Fibroblast of skin of scalp (primary cell): ENCODE measurements at regions not wholly inside any gene's neighbourhood (a gene's known extent, or its start where the extent isn't known, plus 50 kb on each side); places are given as distances from the start of the nearest gene placed in this dataset.

Experiments
- DNase-seq: peaks from one replicate; pipeline ENCODE4 v3.0.0-alpha.2; 2013

DNA sequence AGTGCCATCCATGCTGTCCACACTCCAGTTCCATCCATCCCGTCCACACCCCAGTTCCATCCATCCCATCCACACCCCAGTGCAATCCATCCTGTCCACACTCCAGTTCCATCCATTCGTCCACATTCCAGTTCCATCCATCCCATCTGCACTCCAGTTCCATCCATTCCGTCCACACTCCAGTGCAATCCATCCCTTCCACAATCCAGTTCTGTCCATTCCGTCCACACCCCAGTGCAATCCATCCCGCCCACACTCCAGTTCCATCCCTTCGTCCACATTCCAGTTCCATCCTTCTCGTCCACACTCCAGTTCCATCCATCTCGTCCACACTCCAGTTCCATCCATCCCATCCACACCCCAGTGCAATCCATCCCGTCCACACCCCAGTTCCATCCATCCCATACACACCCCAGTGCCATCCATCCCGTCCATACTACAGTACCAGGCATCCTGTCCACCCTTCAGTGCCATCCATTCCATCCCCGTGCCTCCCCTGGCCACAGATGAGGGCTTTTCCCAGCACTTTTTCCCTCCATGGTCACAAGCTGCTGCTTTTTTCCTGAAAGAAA lies 704.0 kb downstream of the BRD1 start:
- no peak for DNase-seq

DNA sequence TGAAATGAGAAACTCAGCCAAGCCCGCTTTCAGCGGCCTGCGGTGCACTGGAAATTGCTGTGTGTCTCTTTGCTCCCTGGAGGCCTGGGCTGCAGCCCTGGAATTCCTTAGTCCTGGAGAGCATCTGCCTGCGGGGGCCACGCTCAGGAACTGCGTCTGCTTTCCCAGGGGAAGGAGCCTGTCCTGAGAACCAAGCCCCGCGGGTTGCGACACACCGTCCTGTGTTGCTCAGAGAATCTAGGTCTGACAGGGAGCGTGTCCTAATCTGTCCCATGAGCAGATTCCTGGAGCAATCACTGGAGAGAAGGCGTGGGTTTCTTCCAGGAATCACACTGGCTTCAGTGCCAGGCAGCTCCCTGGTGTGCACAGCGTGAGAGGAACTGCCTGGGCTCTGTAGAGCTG lies 708.1 kb downstream of the BRD1 start:
- DNase-seq = peak; percentile 24

GRCh38 chr22:49118065-49118464 lies 709.6 kb downstream of the BRD1 start:
- no peak for DNase-seq

- DNase-seq = no peak
Measured at GRCh38 chr22:49117486-49117885, 710.2 kb downstream of the BRD1 start.

- DNase-seq = no peak
Measured at GRCh38 chr22:49116486-49117120, 711.1 kb downstream of the BRD1 start.

GRCh38 chr22:49116021-49116420 lies 711.7 kb downstream of the BRD1 start:
- DNase-seq = no peak

- DNase-seq = no peak
Measured at GRCh38 chr22:49115197-49115596, 712.5 kb downstream of the BRD1 start.

- DNase-seq = no peak
Measured at GRCh38 chr22:49113758-49114157, 713.9 kb downstream of the BRD1 start.

- DNase-seq = no peak
Measured at GRCh38 chr22:49112661-49113626, 714.7 kb downstream of the BRD1 start.

GRCh38 chr22:49112176-49112575 lies 715.5 kb downstream of the BRD1 start:
- no peak for DNase-seq

DNA sequence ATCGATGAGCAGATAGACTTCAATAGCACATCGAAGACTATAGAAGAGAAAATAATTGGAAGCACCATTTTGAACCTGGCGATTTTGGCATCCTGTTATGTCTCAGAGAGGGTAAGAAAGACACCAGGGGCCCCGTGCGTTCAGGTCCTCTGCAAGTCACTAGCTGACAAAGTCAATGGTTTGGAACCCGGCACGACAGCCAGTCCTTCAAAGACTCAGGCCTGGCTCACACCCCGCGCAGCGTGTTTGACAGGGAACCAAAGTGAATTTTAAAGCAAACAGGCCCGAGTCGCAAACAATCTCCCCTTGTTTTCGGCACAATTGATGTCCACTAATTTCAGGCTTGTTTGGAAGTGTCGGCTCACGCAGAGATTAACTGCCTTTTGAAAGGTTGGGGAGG lies 716.6 kb downstream of the BRD1 start:
- DNase-seq = no peak

DNA sequence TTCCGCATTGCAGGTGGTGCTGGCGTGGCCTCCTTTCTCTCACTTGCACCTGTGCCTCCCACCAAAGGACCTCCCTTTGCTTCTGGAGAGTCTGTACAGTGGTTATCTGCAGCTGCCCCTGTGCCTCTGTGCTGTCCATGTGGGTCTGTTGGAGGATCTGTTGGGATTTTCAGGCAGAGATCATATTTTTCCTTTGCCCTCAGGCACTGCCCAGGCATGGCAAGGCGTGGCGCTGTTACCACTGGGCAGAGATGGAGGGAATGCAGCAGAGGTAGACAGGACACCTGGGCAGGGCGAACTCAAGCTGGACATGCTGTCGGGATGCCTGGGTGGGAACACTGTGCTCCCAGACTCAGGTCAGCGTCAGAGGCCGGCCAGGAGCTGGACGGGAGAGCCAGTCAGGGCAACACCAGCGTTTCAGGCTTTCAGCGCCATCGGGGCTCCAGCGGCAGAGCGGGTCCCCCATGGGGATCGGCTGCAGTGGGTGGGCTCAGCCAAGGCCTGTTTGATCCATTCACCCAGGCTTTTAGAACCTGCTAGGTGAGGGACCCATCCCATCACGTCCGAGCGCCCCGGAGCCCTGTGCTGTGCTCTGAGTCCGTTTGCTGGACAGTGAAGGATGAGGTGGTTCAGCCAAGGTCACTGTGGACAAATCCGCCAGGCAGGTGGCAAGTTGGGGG lies 718.9 kb downstream of the BRD1 start:
- no peak for DNase-seq

DNA sequence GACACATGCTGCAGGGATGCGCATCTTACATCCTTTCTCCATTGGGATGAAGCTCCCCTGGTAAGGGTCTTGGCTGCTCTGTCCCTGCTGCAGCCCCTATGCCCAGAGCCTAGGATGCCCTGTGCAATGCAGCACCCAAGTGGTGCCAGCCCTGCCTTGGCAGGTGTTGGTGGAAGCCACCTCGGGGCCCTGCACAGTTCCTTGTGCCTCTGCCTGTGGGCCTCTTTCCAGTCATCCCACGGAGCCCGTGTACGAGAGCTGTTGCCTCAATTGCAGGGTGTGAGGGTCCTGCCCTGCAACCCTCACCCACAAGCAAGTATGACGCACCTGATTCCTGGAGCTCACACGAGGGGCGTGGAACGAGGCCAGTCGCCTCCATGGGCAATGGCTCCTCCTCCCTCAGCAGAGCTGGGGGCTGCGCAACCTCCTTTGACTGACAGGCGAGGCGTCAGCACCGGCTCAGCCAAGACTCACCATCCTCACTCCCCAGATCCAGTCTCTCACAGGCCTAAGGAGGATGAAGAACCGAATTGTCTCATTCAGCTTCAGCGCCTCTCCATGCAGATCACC lies 719.6 kb downstream of the BRD1 start:
- no peak for DNase-seq

- no peak for DNase-seq
Measured at GRCh38 chr22:49107561-49107960, 720.1 kb downstream of the BRD1 start.

DNA sequence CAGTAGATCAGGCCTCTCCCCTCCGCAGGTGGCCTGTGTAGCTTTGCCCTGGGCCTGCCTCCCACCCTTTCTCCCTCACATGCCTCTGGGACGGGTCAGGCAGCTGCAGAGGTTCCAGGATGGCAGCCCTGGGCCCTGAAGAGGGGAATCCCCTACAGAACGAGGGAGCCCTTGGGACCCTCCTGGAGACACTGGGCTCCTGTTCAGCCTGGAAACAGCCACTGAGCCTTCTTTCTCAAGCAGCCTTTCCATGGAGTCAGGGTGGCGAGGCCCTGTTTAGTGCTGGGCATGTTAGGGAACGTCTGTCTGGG lies 720.9 kb downstream of the BRD1 start:
- no peak for DNase-seq

DNA sequence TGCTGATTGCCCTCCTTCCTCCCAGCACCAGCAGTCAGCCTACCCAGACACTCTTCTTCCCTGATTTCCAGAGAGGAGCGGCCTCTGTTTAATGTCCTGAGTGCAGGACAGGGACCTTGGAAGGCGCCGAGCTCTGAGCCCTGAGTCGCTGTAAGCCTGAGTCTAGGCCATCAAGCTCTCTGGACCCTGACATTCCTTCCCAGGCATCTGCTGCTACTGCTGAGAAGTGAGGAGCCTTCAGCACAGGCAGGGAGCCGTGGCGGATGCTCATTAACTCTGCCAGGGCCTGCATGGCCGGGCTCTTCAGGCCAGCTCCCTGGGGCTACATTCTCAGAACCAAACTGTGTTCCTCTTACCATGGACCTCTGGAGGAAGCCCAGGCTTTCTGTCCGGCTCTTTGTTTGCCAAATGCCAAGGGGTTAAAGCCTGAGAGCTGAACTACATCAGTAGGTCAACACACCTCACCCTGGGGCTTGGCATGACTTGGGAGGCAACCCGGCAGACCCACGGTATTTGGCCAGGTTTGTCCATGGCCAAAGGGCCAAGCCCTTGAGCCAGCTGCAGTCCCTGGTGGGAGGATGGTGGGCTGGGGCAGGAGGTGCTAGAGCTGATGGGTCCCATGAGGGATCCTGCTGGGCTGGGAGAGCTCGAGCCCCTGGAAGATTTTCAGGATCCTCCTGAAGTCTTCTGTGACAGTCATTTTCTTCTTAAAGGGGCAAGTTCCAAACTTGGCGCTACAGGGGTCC lies 721.4 kb downstream of the BRD1 start:
- no peak for DNase-seq

DNA sequence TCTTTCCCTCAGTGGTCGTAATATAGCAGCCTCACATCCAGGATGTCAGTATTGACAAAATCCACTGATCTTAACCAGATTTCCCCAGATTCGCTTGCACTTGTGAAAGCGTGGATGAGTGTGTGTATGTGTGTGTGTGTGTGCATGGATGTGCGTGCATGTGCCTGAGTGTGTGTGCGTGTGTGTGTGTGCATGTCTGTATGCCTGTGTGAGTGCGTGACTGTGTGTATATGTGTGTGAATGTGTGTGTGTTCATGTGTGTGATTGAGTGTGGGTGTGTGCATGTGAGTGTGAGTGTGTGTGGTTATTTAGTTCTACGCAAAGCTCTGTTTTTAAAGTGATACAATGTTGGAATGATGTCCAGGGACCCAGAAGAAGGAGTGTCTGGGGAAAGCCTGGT lies 723.2 kb downstream of the BRD1 start:
- DNase-seq = no peak

DNA sequence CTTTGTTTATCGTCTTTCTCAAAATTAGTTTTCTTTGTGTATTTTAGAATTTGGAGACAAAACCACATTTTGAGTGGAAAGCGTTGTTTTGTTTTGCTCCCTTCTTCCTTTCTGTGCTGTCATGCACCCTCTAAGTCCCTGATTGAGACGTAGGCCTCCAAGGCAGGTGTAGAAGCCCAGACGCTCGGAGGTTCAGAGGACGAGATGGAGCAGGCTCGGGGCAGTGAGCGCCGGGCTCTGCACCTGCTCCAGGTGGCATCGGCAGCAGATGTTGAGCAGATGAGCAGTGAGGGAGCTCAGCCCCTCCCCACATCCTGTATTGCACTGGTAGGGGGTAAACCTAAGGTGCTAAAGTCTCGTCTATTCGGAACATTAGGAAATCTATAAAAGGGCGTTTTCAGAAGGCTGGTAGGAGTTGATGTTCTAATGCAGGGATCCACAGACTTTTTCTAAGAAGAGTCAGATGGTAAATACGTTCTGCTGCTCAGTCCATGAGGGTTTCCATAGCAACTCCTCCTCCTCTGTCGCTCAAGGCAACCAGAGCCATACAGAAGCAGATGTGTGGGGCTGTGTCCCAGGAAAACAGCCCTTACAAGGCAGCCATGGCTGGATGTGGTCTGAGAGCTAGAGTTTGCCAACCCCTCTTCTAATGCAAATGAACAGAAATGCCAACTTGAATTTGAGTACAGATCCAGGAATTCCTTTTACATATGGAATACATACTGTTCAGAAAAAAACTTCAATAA lies 724.2 kb downstream of the BRD1 start:
- no peak for DNase-seq

GRCh38 chr22:49102367-49102766 lies 725.3 kb downstream of the BRD1 start:
- no peak for DNase-seq

DNA sequence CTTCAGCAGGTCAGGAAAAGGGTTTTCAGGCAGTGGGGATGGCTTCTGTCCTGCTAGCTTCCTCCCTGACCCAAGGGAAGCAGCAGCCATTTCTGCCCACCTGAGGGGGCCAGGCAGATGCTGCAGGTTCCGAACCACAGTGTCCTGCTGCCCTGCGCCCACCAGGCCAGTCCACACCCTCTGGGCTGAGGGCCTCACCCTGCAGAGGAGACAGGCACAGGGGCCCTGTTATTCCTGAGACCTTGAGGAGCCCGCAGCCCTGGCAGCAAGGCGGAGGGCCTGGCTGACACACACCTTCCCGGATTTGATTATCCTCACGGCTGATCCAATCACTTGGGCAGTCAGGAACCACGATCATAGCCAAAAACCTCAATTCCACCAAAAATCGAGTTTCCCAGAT lies 725.8 kb downstream of the BRD1 start:
- DNase-seq = no peak

GRCh38 chr22:49101225-49101624 lies 726.4 kb downstream of the BRD1 start:
- no peak for DNase-seq
